ENCODE measurements at regions not wholly inside any gene's neighbourhood (a gene's known extent, or its start where the extent isn't known, plus 50 kb on each side); places are given as distances from the start of the nearest gene placed in this dataset.

GRCh38 chr1:64393790-64394189 is 76.1 kb upstream of the CACHD1 start:
- Mint-ChIP-seq H3K27me3 (ENCODE audit: low read depth) (no peaks in the 10 kb centered on the region; the same call in 1 of the 2 replicates), H3K9me3 (peaks cover 5% of the 10 kb centered on the region), H3K4me1 (peaks cover 26% of the 10 kb centered on the region), H3K27ac (no peak overlapping the region), H3K4me3 (no peak overlapping the region), H3K36me3 (peaks cover 4% of the 10 kb centered on the region; the same call in 1 of the 2 replicates)
- no peak for ATAC-seq
- POLR2A ChIA-PET: no interaction called here
- CTCF ChIA-PET: interaction anchor here (0.7 kb wide), 1 partner anchor 142 kb away, joined by 3 read pairs; no protein-coding TSS in a partner anchor
- no peak for DNase-seq (ENCODE audit: low spot score)
- TF ChIP-seq ZNF512 (CRISPR knock-in tag; IDR thresholded peaks at IDR 0.05; ENCODE audit: borderline replicate concordance) (0 out of 2 replicates have a peak, but pooled peaks have one; percentile 66), GTF2I (CRISPR knock-in tag; conservative IDR thresholded peaks at IDR 0.05) (no peak)

- Mint-ChIP-seq H3K4me3 (no peak overlapping the region), H3K4me1 (peaks cover 15% of the 10 kb centered on the region), H3K9me3 (no peaks in the 10 kb centered on the region), H3K27me3 (ENCODE audit: low read depth) (no peaks in the 10 kb centered on the region), H3K27ac (no peak overlapping the region), H3K36me3 (no peaks in the 10 kb centered on the region)
- ATAC-seq: peak; percentile 99
- POLR2A ChIA-PET: interaction anchor here (0.5 to 1.0 kb wide), 2 partner anchors 78 to 103 kb away, joined by 4 read pairs; no protein-coding TSS in a partner anchor
- TF ChIP-seq NR1H2 (CRISPR knock-in tag; IDR thresholded peaks at IDR 0.05) (no peak), NFE2L1 (CRISPR knock-in tag; IDR thresholded peaks at IDR 0.05) (no peak), MAX (CRISPR knock-in tag; IDR thresholded peaks at IDR 0.05) (0 out of 2 replicates have a peak, but pooled peaks have one; percentile 18), TP53 (CRISPR knock-in tag; IDR thresholded peaks at IDR 0.05) (no peak)
- DNase-seq (ENCODE audit: low spot score): peak; percentile 47
- CTCF ChIA-PET: interaction anchor here (0.6 to 0.8 kb wide), 3 partner anchors 17 to 97 kb away, joined by 3 to 4 read pairs (median 3); no protein-coding TSS in a partner anchor
These were observed 73.1 kb upstream of the CACHD1 start for GRCh38 chr1:64396817-64397216.

GRCh38 chr1:64397541-64397940 is 72.4 kb upstream of the CACHD1 start:
- Mint-ChIP-seq H3K4me1 (peaks cover 8% of the 10 kb centered on the region), H3K27me3 (ENCODE audit: low read depth) (no peaks in the 10 kb centered on the region), H3K36me3 (no peaks in the 10 kb centered on the region), H3K27ac (no peak overlapping the region), H3K4me3 (no peak overlapping the region), H3K9me3 (no peaks in the 10 kb centered on the region)
- TF ChIP-seq SOX15 (CRISPR knock-in tag; IDR thresholded peaks at IDR 0.05): no peak
- no peak for TF ChIP-seq ZNF425 (CRISPR knock-in tag; conservative IDR thresholded peaks at IDR 0.05)
- no peak for ATAC-seq
- ChIA-PET CTCF (interaction anchor here (0.6 kb wide), 2 partner anchors 16 to 83 kb away, joined by 3 to 4 read pairs; no protein-coding TSS in a partner anchor), POLR2A (interaction anchor here (1.0 kb wide), 1 partner anchor 77 kb away, joined by 4 read pairs; no protein-coding TSS in a partner anchor)
- no peak for DNase-seq (ENCODE audit: low spot score)

GRCh38 chr1:64398936-64399335 is 71.0 kb upstream of the CACHD1 start:
- Mint-ChIP-seq H3K4me1 (0 out of 2 replicates have a peak, but pooled peaks cover 3% of the 10 kb centered on the region), H3K4me3 (no peak overlapping the region), H3K27me3 (ENCODE audit: low read depth) (no peaks in the 10 kb centered on the region), H3K9me3 (no peaks in the 10 kb centered on the region), H3K27ac (no peak overlapping the region), H3K36me3 (no peaks in the 10 kb centered on the region)
- TF ChIP-seq GTF2I (CRISPR knock-in tag; conservative IDR thresholded peaks at IDR 0.05): no peak
- TF ChIP-seq ZNF281 (CRISPR knock-in tag; IDR thresholded peaks at IDR 0.05): no peak
- TF ChIP-seq ERG (CRISPR knock-in tag; IDR thresholded peaks at IDR 0.05): no peak
- no peak for TF ChIP-seq HMGXB4 (CRISPR knock-in tag; IDR thresholded peaks at IDR 0.05)
- no peak for TF ChIP-seq NR1H2 (CRISPR knock-in tag; IDR thresholded peaks at IDR 0.05)
- no peak for TF ChIP-seq ARID4B (CRISPR knock-in tag; IDR thresholded peaks at IDR 0.05; ENCODE audit: borderline replicate concordance)
- no peak for TF ChIP-seq SP1 (CRISPR knock-in tag; conservative IDR thresholded peaks at IDR 0.05)
- CTCF ChIA-PET: interaction anchor here (0.7 kb wide), 1 partner anchor 152 kb away, joined by 4 read pairs; no protein-coding TSS in a partner anchor
- POLR2A ChIA-PET: no interaction called here
- ATAC-seq (no peak), DNase-seq (ENCODE audit: low spot score) (no peak)

All from WTC11 (cell line).